NCI-H2227 (cell line): ENCODE measurements at regions not wholly inside any gene's neighbourhood (a gene's known extent, or its start where the extent isn't known, plus 50 kb on each side); places are given as distances from the start of the nearest gene placed in this dataset.
A peak's percentile ranks its signal among the peaks of the same experiment; 100 is the strongest.
"Not testable (repeated sequence)": the region's sequence is repeated elsewhere in the genome, so short reads cannot be mapped to it uniquely, and the experiment has no call there.

ENCODE experiments used
- DNase-seq: peaks from one replicate; lab custom pipeline; 2025; ENCODE audit not compliant: unreplicated experiment; lab: John Stamatoyannopoulos, UW

DNA sequence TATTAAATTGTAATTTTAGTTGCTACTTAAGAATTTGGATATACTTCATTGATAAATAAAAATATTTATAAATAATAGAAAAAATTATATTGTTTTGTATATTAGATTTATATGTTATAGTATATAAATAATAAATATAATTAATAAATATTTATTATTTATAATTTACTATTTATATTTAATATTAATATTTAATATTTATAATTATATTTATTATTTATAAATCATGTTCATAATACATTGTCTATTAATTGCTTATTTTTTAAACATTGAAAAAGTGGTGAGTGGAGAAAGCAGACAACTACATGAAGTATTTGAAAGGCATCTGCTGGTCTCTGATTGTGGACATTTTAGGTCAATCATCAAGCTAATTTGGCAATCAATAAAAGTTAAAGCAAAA is 464.5 kb downstream of the MMUT start:
- no peak for DNase-seq

DNA sequence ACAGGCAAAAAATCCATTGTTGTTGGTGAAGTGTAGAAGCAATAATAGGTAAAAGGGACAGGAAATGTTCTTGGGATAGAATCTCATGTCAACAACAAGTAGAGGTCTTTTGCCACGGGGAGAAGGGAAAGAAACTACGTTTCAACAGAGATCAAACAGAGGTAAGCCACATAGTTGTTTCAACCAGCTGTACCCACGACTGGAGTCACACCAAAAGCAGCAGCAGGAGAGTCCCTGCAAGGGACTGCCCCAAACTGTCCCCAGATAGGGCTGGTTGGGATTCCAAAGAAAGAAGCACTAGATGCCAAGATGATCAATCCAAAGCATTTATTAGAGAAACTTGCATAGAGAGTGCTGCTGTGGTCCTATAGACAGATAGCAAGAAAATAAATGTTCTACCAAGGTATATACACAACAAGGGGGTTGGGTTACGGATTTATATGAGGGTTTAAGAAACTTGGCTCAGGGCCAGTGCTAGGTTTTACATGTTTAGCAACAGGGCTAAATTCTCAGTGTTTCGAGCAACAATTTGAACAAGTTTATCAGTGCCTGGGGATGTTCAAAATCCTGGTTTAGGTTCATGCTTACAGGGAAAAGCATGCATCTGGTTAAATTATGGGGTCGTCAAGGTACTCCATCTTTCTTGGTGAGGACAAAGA is 466.5 kb downstream of the MMUT start:
- DNase-seq = no peak

- no peak for DNase-seq
These were observed 468.2 kb downstream of the MMUT start for GRCh38 chr6:48994811-48995210.

DNA sequence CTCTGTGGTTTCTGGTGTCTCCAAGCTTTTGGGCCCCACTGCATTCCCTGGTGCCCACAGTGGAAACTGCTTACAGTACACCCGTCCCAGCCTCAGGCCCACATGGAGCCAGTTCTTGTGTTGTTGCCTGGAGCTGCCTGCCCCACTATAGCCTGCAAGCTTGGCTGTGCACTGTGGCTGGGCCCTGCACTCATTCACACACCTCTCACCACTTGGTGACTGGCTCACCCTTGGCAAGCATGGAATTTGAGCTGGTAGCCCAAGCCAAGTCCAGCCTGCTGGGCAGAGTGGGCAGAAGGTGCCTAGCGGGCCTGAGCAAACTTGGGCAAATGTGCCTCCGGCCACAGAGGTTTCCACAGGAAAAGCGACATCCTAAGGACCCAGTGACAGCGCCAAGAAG is 472.3 kb downstream of the MMUT start:
- no peak for DNase-seq

DNA sequence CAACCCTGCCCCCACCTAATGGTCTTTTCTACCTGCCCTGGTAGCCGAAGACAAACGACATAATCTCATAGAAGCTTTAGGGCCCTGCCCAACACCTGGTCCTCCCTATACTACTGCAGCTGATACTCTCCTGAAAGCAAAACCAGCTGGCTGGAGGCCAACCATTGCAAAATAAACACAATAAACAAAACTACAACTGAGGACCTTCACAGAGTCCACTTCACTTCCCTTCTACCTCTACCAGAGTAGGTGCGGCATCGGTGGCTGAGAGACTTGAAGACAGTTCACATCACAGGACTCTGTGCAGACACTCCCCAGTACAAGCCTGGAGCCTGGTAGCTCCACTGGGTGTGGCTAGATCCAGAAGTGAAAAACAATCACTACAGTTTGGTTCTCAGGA is 476.2 kb downstream of the MMUT start:
- DNase-seq = no peak

DNA sequence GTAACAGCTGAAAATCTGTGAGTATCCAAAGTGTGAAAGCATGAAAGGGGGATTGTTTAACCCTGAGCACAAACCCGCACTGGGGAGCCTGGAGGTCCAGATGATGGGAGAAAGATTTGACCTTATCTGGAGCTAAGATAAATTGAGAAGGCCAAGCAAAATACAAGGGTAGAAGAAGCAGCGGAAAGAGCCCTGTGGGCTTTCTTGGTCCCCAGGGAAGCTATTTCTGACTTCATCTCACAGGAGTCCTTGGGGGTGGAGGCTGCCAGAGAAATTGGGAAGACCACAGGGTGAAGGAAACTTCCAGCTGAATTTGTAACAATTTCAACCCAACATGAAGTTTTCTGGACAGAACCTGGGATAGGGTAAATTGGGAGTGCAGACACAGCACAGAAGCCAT is 476.9 kb downstream of the MMUT start:
- no peak for DNase-seq

DNA sequence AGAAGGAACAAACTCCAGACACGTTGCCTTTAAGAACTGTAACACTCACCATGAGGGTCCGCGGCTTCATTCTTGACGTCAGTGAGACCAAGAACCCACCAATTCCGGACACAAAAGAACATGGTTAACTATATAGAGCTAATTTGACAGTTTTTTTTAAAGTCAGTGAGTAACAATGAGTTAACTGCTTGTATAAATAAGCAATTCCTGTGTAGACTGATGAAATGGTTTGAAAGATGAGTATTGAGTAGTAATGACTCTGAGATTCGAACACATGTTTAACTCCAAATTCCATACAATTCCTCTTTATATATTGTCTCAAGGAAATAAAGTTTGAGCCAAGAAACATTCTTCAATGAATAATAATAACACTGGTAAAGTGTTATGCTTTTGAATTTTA is 478.0 kb downstream of the MMUT start:
- DNase-seq = no peak

DNA sequence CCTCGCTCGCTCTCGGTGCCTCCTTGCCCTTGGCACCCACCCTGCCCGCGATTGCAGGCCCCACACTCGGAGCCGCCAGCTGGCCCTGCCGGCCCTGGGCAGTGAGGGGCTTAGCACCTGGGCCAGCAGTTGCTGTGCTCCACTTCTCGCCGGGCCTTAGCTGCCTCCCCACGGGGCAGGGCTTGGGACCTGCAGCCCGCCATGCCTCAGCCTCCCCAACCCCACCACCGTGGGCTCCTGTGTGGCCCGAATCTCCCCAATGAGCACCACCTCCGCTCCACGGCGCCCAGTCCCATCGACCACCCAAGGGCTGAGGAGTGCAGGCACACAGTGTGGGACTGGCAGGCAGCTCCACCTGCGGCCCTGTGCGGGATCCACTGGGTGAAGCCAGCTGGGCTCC is 479.1 kb downstream of the MMUT start:
- DNase-seq = not testable (repeated sequence)

DNA sequence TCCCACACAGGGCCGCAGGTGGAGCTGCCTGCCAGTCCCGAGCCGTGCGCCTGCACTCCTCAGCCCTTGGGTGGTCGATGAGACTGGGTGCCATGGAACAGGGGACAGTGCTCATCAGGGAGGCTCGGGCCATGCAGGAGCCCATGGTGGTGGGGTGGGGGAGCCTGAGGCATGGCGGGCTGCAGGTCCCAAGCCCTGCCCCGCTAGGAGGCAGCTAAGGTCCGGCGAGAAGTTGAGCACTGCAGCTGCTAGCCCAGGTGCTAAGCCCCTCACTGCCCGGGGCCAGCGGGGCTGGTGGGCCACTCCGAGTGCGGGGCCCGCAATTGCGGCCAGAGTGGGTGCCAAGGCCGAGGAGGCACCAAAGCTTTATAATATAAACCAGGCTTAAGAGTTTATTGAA is 479.7 kb downstream of the MMUT start:
- no peak for DNase-seq

DNA sequence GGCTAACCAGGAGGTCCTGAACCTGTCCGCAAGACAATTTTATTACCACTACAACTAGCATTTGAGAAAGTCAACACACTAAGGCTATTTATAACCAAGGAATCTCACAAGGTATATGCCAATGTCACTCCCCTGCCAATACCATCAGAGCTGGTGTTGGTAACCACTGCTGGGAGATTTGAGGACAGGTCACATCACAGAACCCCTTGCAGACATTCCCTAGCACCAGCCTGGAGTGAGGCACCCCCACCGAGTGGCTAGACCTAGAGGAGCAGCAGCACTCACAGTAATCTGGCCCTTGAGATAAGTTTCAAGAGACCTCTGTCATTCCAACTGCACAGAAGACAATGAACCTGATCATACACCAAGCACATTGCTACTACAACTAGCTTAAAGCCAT is 483.2 kb downstream of the MMUT start:
- DNase-seq = no peak

- DNase-seq = no peak
These were observed 484.0 kb downstream of the MMUT start for GRCh38 chr6:48979085-48979484.

GRCh38 chr6:48978016-48978415 is 485.0 kb downstream of the MMUT start:
- no peak for DNase-seq

DNA sequence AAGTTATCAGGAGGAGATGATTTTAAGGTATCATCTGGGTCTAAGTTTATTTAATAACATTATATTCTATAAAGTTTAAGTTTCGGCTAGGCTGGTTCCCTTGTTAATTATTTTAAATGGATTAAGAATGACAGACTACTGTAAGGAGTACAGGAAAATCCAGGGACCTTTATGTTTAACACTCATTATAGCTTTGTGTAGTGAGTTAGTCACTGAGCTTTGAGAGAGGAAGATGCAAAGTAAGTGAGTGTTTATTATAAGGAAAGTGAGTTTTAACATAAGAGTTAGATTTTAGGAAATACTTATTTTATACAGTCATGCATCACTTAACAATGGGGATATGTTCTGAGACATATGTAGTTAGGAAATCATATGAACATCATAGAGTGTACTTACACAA is 485.5 kb downstream of the MMUT start:
- no peak for DNase-seq

DNA sequence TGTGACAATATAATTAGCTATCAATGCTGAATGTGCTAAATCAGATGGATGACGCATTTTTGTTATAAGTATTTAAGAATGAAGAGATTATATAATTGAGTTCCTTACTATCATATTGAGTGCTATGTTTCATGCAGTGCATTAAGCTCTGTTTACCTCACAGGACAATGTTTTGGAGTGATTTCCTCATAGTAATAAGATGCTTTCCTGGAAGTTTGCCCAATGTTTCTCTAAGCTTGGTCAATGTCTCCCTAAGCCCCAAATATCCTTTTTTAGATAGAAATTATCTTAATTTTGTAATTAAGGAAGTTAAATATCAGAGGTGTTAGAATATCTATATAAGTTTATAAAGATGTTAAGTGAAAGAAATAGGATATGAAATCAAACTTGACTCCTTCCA is 489.6 kb downstream of the MMUT start:
- DNase-seq = no peak

- no peak for DNase-seq
These were observed 501.2 kb downstream of the MMUT start for GRCh38 chr6:48961781-48962415.

- no peak for DNase-seq
These were observed 503.6 kb downstream of the MMUT start for GRCh38 chr6:48959251-48960060.

DNA sequence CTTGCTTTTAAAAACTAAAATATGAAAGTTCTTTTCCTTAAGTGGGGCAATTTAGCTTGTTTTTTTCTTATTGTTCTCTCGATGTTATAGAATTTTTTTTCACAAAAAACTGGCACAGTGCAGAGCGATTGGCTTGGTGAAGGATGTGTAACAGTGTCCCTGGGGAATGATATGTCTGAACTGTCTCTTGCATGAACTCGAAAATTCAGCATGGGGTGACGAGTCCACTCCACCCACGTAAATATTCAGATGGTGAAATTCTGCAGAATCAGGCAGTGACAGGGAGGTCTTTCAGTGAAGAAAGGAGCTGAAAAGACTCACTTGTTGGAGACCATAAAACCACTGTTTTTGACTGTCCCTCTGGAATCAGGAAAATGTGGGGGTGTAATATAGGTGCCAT is 505.3 kb downstream of the MMUT start:
- DNase-seq = no peak

- no peak for DNase-seq
These were observed 511.1 kb downstream of the MMUT start for GRCh38 chr6:48951917-48952316.

DNA sequence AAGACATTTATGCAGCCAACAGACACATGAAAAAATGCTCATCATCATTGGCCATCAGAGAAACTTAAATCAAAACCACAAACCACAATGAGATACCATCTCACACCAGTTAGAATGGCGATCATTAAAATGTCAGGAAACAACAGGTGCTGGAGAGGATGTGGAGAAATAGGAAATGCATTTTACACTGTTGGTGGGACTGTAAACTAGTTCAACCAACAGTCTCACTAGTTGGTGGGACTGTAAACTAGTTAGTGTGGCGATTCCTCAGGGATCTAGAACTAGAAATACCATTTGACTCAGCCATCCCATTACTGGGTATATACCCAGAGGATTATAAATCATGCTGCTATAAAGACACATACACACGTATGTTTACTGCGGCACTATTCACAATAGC is 518.8 kb downstream of the MMUT start:
- DNase-seq = peak; percentile 96

GRCh38 chr6:48933136-48933535 is 529.9 kb downstream of the MMUT start:
- DNase-seq = no peak

GRCh38 chr6:48928937-48929336 is 534.1 kb downstream of the MMUT start:
- DNase-seq = no peak

DNA sequence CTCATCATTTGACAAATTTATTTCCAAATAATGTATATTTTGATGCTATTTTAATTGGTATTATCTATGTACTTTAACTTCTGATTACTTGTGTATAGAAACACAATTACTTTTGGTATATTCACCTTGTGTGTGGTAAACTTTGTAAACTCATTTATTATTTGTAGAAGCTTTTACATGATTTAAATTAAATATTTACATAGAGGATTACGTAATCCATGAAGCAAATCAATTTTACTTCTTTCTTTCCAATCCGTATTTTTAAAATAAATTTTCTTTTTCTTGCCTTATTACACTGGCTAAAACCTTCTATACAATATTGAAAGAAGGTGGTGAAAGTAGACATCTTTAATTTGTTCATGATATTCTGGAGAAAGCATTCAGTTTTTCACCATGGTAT is 540.2 kb downstream of the MMUT start:
- no peak for DNase-seq
